SK-N-MC (cell line): ENCODE measurements at regions not wholly inside any gene's neighbourhood (a gene's known extent, or its start where the extent isn't known, plus 50 kb on each side); places are given as distances from the start of the nearest gene placed in this dataset.

Experiments used
- EZH2 ChIP-seq: fragments of 200-600 bp; sonication (generic); IDR thresholded peaks from one replicate; pipeline ENCODE4 v1.6.1; 2017; ENCODE audit warnings: antibody characterized with exemption
- FOXP2 ChIP-seq: optimal IDR thresholded peaks from 2 replicates; pipeline ENCODE3; 2011; ENCODE audit warnings: mild to moderate bottlenecking, moderate library complexity; ENCODE audit not compliant: insufficient read depth; ENCODE audit errors: extremely low read length, control extremely low read depth
- POLR2AphosphoS5 ChIP-seq: IDR thresholded peaks from 2 replicates; pipeline ENCODE4 v1.6.1; 2012; ENCODE audit warnings: mild to moderate bottlenecking, low read depth, low read length, borderline replicate concordance

GRCh38 chr3:148262980-148263379 lies 434.7 kb upstream of the AGTR1 start:
- TF ChIP-seq EZH2: no peak
- no peak for TF ChIP-seq POLR2AphosphoS5
- TF ChIP-seq FOXP2: no peak
